ENCODE measurements at regions not wholly inside any gene's neighbourhood (a gene's known extent, or its start where the extent isn't known, plus 50 kb on each side); places are given as distances from the start of the nearest gene placed in this dataset.

GRCh38 chr5:25387953-25388352 is 743.2 kb upstream of the CDH10 start:
- no peak overlapping the region for H3K18ac ChIP-seq (ENCODE audit: extremely low read depth, low read length)
- peaks cover 0 to 2% (median 0%) of the 10 kb centered on the region in 4 experiments; a peak in 1 of 7 replicates for H3K27me3 ChIP-seq (replicated peaks in 1 of 4; ENCODE audit: control insufficient read depth in 3 of 4, extremely low read depth in 1 of 4, insufficient read depth in 3 of 4, low read length in 3 of 4)
- H4K91ac ChIP-seq (replicated peaks; ENCODE audit: insufficient read length, low read length) = no peak overlapping the region
- H4K8ac ChIP-seq (ENCODE audit: extremely low read depth, insufficient read depth, low read length) = no peak overlapping the region
- DNase-seq (ENCODE audit: low read depth in 1 of 2, low spot score in 2 of 2) (no peak), FAIRE-seq (no peak)
- H2AFZ ChIP-seq (ENCODE audit: low read length) = no peak overlapping the region
- H3K36me3 ChIP-seq (ENCODE audit: control insufficient read depth in 2 of 4, insufficient read depth in 4 of 4, low read length in 3 of 4) = peaks cover 0 to 6% (median 1%) of the 10 kb centered on the region in 4 experiments; a peak in 3 of 8 replicates
- H4K5ac ChIP-seq (ENCODE audit: insufficient read length, low read depth, low read length) = no peak overlapping the region
- no peaks in the 10 kb centered on the region for H3K4me1 ChIP-seq (replicated peaks in 1 of 4; ENCODE audit: control insufficient read depth in 3 of 4, insufficient read depth in 4 of 4, low read length in 3 of 4)
- 81% methylated on average over 1 of the region's 1 CpG; no CpG with 5 or more reads in 1 of the 2 experiments for WGBS, 2 experiments (ENCODE audit: extremely low coverage in 1 of 2, insufficient coverage in 1 of 2, insufficient read length in 1 of 2, insufficient replicate concordance in 2 of 2, low coverage in 1 of 2, low lambda C conversion rate in 2 of 2, missing lambda C conversion rate in 1 of 2)
- no peak overlapping the region for H2AK5ac ChIP-seq (ENCODE audit: low read depth, low read length)
- H4K20me1 ChIP-seq (replicated peaks in 1 of 2; ENCODE audit: control insufficient read depth in 1 of 2, insufficient read depth in 2 of 2, low read length in 2 of 2) = no peaks in the 10 kb centered on the region
- no peak overlapping the region for H3K4me2 ChIP-seq (ENCODE audit: insufficient read depth in 1 of 2, low read depth in 2 of 2, low read length in 2 of 2)
- no peak overlapping the region for H3K23ac ChIP-seq (ENCODE audit: insufficient read length)
- H3K79me1 ChIP-seq (ENCODE audit: low read depth, low read length) = no peaks in the 10 kb centered on the region
- ChIA-PET CTCF (ENCODE audit: partially characterized antibody) (interaction anchor here (1.2 kb wide), 1 partner anchor 14 kb away, joined by 3 read pairs; no protein-coding TSS in a partner anchor), POLR2A (ENCODE audit: partially characterized antibody) (no interaction called here)
- H2BK20ac ChIP-seq (ENCODE audit: low read length) = no peak overlapping the region
- H3K27ac ChIP-seq (ENCODE audit: low read depth, low read length) = no peak overlapping the region
- peaks cover 13 to 16% of the 10 kb centered on the region in 2 experiments for H3K9me3 ChIP-seq (ENCODE audit: insufficient read depth in 2 of 2, low read depth in 1 of 2, low read length in 1 of 2)
- H3K4me3 ChIP-seq (ENCODE audit: extremely low read depth in 1 of 4, insufficient read depth in 2 of 4, low read depth in 3 of 4, low read length in 4 of 4) = no peak overlapping the region
- no peaks in the 10 kb centered on the region for H3K23me2 ChIP-seq (ENCODE audit: low read depth, low read length)
- no peak overlapping the region for H2BK15ac ChIP-seq (ENCODE audit: low read length)
- H3K79me2 ChIP-seq (ENCODE audit: control insufficient read depth in 1 of 2, insufficient read depth in 2 of 2, low read length in 2 of 2) = no peaks in the 10 kb centered on the region
- no peak overlapping the region for H3K4ac ChIP-seq (replicated peaks; ENCODE audit: insufficient read length, low read depth, low read length)
- no peak overlapping the region for H3K9ac ChIP-seq (replicated peaks in 1 of 4; ENCODE audit: extremely low read depth in 1 of 4, low read depth in 3 of 4, low read length in 3 of 4)
- no peak overlapping the region for H2BK120ac ChIP-seq (replicated peaks; ENCODE audit: low read depth, low read length)
- no peak overlapping the region for H2BK5ac ChIP-seq (ENCODE audit: low read depth, low read length)
- H2BK12ac ChIP-seq (ENCODE audit: low read depth, low read length) = no peak overlapping the region
- H3K14ac ChIP-seq (ENCODE audit: insufficient read length) = no peak overlapping the region
- no peak overlapping the region for H3K56ac ChIP-seq (replicated peaks; ENCODE audit: insufficient read length, low read depth, low read length)
- TF ChIP-seq FOSL1 (IDR thresholded peaks at IDR 0.05; ENCODE audit: insufficient read depth, low read depth, low read length) (no peak), CBX5 (IDR thresholded peaks at IDR 0.05; ENCODE audit: low read depth, low read length) (no peak), RXRA (IDR thresholded peaks at IDR 0.05; ENCODE audit: insufficient read depth, low read depth, low read length) (no peak), ZNF274 (IDR thresholded peaks at IDR 0.05; ENCODE audit: borderline replicate concordance, extremely low read depth, low read length) (no peak), USF2 (IDR thresholded peaks at IDR 0.05; ENCODE audit: low read length) (no peak), YY1 (IDR thresholded peaks at IDR 0.05; ENCODE audit: low read depth, low read length) (no peak), TAF7 (optimal IDR thresholded peaks at IDR 0.05; ENCODE audit: borderline replicate concordance, low read depth, low read length) (no peak), POLR2AphosphoS5 (IDR thresholded peaks at IDR 0.05; ENCODE audit: low read depth, low read length) (no peak), RAD21 (IDR thresholded peaks at IDR 0.05 in 1 of 2, conservative IDR thresholded peaks at IDR 0.05 in 1 of 2; ENCODE audit: low read depth in 2 of 2, low read length in 2 of 2) (no peak)
- TF ChIP-seq, protein P1, sequence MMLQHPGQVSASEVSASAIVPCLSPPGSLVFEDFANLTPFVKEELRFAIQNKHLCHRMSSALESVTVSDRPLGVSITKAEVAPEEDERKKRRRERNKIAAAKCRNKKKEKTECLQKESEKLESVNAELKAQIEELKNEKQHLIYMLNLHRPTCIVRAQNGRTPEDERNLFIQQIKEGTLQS (IDR thresholded peaks at IDR 0.05; ENCODE audit: insufficient read depth, low read depth, low read length) = no peak
- TF ChIP-seq, protein P2, sequence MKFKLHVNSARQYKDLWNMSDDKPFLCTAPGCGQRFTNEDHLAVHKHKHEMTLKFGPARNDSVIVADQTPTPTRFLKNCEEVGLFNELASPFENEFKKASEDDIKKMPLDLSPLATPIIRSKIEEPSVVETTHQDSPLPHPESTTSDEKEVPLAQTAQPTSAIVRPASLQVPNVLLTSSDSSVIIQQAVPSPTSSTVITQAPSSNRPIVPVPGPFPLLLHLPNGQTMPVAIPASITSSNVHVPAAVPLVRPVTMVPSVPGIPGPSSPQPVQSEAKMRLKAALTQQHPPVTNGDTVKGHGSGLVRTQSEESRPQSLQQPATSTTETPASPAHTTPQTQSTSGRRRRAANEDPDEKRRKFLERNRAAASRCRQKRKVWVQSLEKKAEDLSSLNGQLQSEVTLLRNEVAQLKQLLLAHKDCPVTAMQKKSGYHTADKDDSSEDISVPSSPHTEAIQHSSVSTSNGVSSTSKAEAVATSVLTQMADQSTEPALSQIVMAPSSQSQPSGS (IDR thresholded peaks at IDR 0.05; ENCODE audit: low read length) = no peak

Measured in H1 (cell line).